ENCODE measurements at regions not wholly inside any gene's neighbourhood (a gene's known extent, or its start where the extent isn't known, plus 50 kb on each side); places are given as distances from the start of the nearest gene placed in this dataset.

DNA sequence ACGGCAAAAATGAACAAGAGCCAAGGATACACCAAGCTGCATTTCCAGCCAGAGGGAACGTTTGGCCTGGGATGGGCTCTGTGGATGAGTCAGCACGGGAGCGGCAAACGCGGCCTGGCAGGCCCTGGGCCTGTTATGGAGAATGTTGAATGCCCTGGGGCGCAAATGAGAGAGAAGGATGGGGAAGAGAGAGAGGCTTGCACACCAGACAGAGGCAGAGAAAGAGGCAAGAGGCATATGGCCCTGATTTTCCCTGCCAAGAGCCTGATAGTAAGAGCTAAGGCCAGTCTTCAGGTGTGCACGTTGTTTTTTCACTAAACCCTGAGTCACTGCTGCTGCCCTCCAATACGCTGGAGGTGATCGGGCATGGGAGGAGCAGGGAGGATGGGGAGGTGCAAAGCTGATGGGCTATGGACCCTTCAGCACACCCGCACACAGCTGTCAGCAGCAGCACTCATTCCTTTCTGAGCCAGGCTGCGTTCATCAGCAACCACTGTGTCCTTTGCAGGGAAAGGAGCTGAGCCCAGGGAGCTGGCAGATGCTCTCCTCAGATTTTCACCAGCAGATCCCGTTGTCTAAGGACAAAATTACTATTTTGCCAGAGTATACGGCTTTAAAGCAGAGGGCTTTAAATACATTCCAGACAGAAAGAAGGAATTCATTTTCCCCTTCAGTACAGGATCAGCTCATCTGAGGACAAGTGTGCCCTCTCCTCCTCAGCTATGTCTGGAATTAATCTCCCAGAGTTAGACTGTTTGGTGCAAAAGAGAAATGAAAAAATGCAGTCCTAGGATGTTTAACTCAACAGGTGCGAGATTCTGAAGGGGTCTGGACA, 61.7 kb upstream of the SLC22A23 start:
- DNase-seq (ENCODE audit: low read depth, low spot score): no peak
- TF ChIP-seq, protein P1, sequence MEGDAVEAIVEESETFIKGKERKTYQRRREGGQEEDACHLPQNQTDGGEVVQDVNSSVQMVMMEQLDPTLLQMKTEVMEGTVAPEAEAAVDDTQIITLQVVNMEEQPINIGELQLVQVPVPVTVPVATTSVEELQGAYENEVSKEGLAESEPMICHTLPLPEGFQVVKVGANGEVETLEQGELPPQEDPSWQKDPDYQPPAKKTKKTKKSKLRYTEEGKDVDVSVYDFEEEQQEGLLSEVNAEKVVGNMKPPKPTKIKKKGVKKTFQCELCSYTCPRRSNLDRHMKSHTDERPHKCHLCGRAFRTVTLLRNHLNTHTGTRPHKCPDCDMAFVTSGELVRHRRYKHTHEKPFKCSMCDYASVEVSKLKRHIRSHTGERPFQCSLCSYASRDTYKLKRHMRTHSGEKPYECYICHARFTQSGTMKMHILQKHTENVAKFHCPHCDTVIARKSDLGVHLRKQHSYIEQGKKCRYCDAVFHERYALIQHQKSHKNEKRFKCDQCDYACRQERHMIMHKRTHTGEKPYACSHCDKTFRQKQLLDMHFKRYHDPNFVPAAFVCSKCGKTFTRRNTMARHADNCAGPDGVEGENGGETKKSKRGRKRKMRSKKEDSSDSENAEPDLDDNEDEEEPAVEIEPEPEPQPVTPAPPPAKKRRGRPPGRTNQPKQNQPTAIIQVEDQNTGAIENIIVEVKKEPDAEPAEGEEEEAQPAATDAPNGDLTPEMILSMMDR (conservative IDR thresholded peaks at IDR 0.05): no peak
- no peak overlapping the region for H3K27ac Mint-ChIP-seq (ENCODE audit: unreplicated experiment)
- no peaks in the 10 kb centered on the region for H3K9me3 Mint-ChIP-seq
- H3K4me1 Mint-ChIP-seq: peaks cover 11% of the 10 kb centered on the region
- no peak overlapping the region for H3K4me3 Mint-ChIP-seq
- H3K27me3 Mint-ChIP-seq (ENCODE audit: low read depth): peaks cover 3% of the 10 kb centered on the region
- H3K36me3 Mint-ChIP-seq (ENCODE audit: low read depth): no peaks in the 10 kb centered on the region

DNA sequence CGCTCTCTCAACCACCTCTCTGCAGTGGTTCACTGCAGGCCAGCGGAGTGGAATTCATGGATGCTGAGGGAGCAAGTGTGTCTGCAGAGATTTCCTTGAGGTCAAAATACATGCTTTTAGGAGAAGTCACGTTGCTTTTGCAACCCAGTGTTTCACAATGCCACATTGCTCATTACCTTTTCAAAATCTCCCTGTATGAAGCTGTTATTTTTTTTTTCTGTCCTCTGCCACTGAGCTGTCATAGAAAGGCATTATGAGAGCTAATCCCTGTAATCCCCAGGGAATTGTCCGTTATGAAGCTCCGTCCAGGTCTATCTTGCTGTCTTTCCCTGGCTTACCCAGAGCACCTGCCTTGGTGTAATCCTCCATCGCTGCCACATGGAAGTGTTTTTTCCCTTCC, 60.5 kb upstream of the SLC22A23 start:
- TF ChIP-seq, protein P1 (conservative IDR thresholded peaks at IDR 0.05): no peak
- Mint-ChIP-seq H3K27ac (ENCODE audit: unreplicated experiment) (no peak overlapping the region), H3K4me3 (no peak overlapping the region), H3K9me3 (no peaks in the 10 kb centered on the region), H3K36me3 (ENCODE audit: low read depth) (no peaks in the 10 kb centered on the region), H3K4me1 (peaks cover 7% of the 10 kb centered on the region), H3K27me3 (ENCODE audit: low read depth) (peaks cover 3% of the 10 kb centered on the region)
- no peak for DNase-seq (ENCODE audit: low read depth, low spot score)

DNA sequence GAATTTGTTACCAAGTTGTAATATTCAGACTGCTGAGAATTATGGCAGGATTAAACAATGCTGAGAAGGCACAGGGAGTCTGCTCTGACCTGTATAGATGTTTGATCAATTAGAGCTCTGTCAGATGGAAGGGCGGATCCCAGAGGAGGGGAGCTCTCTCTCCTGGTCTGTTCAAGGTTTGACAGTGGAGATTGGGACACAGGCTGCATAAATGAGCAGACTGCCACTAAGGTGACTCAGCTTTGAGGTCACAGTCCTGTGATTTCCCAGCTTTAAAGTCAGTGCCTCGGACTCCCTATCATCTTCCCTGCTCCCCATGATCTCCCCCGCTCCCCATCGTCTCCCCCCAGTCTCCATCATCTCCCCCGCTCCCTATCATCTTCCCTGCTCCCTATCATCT, 59.2 kb upstream of the SLC22A23 start:
- Mint-ChIP-seq H3K9me3 (no peaks in the 10 kb centered on the region), H3K27me3 (ENCODE audit: low read depth) (peaks cover 3% of the 10 kb centered on the region), H3K4me1 (peaks cover 10% of the 10 kb centered on the region), H3K4me3 (no peak overlapping the region), H3K27ac (ENCODE audit: unreplicated experiment) (no peak overlapping the region), H3K36me3 (ENCODE audit: low read depth) (no peaks in the 10 kb centered on the region)
- DNase-seq (ENCODE audit: low read depth, low spot score): no peak
- TF ChIP-seq, protein P1 (conservative IDR thresholded peaks at IDR 0.05): no peak

DNA sequence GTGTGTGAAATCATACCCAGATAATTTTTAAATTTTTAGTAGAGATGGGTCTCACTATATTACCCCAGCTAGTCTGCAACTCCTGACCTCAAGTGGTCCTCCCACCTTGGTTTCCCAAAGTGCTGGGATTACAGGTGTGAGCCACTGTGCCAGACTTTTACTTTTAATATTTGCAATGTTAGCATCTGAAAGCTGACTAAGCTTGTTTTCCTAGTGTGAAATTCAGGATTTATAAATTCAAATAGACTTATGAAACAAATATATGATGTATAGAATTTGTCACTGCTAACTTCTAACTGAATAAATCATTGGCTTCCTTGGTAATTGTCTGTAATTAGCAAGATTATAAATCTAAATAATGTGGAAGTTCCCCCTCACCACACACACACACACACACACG, 58.8 kb upstream of the SLC22A23 start:
- Mint-ChIP-seq H3K4me3 (no peak overlapping the region), H3K27ac (ENCODE audit: unreplicated experiment) (no peak overlapping the region), H3K36me3 (ENCODE audit: low read depth) (no peaks in the 10 kb centered on the region), H3K27me3 (ENCODE audit: low read depth) (peaks cover 3% of the 10 kb centered on the region), H3K9me3 (no peaks in the 10 kb centered on the region), H3K4me1 (peaks cover 14% of the 10 kb centered on the region)
- no peak for DNase-seq (ENCODE audit: low read depth, low spot score)
- TF ChIP-seq, protein P1 (conservative IDR thresholded peaks at IDR 0.05): no peak

DNA sequence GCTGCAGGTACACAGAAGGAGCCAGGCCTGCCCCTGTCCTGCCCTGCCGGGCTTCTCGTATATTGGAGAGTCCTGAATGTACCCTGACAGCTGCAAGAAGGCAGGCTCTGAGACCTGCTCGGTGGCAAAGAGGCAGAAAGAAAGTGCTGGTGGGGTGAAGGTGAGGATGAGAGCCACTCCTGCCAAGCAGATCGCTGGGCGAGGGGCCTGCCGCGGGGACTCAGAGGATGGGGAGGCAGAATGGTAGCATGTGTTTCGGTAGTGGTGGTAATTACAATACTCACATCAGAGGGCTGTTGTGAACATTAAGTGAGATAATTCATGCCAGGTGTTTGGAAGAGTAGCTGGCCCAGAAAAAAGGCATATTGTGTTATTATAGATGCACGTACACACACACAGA, 56.6 kb upstream of the SLC22A23 start:
- H3K4me3 Mint-ChIP-seq: no peak overlapping the region
- no peak for DNase-seq (ENCODE audit: low read depth, low spot score)
- TF ChIP-seq, protein P1 (conservative IDR thresholded peaks at IDR 0.05): no peak
- H3K27me3 Mint-ChIP-seq (ENCODE audit: low read depth): peaks cover 3% of the 10 kb centered on the region
- no peaks in the 10 kb centered on the region for H3K9me3 Mint-ChIP-seq
- peak overlapping the region; percentile 78 for H3K27ac Mint-ChIP-seq (ENCODE audit: unreplicated experiment)
- H3K4me1 Mint-ChIP-seq: peaks cover 14% of the 10 kb centered on the region
- no peaks in the 10 kb centered on the region for H3K36me3 Mint-ChIP-seq (ENCODE audit: low read depth)
